Activated T-cell treated with anti-CD3 and anti-CD28 coated beads for 48 hours (primary cell): ENCODE measurements at regions not wholly inside any gene's neighbourhood (a gene's known extent, or its start where the extent isn't known, plus 50 kb on each side); places are given as distances from the start of the nearest gene placed in this dataset.

ENCODE experiments used
- DNase-seq: peaks from one replicate; pipeline ENCODE4 v3.0.0-alpha.2; 2020; ENCODE audit warnings: low read depth

DNA sequence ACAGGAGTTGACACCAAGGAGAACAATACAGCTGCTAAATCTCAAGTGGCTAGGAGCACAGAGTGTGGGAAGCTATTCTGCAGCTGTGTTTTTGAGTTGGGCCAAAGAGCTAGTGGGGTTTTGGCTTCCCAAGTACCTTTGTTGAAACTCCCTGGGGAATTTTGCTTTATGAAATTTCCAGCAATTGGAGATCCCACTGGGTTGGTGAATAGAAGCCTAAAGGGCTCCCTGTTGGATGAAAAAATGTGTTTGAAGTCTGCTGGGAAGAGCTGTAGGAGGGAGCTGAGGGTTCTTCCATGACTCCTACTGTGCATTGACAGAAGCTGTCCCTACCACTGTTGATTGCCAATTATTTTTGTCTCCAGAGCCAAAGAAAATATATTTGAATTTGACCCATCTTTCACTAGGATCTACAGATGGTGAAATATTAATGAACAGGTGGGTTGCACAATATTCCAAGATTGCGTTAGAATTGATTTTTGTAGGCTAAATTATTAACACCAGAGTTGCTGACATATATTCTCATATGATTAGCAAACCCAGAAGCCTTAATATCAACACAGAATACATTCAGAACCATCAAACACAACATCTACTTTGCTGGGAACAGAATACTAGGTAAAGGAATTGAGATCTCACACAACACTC, 95.4 kb upstream of the CYP1B1 start:
- no peak for DNase-seq

DNA sequence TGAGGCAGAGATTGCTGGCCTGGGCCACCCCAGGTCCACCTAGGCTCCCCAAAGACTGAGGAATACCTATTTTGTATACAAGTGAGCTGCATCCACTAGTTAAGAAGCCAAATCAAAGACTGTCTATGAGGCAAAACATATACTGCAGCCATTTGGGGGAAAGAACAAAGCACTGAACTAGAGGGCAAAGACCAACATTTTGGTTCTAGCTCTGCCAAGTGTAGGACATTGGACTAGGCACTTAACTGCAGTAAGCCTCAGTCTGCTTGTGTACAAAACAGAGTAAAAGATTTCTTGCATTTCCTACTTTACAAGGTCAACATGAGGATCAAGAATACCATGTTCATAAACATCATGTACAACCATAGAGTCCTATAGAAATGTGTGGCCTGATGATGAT, 94.8 kb upstream of the CYP1B1 start:
- no peak for DNase-seq

DNA sequence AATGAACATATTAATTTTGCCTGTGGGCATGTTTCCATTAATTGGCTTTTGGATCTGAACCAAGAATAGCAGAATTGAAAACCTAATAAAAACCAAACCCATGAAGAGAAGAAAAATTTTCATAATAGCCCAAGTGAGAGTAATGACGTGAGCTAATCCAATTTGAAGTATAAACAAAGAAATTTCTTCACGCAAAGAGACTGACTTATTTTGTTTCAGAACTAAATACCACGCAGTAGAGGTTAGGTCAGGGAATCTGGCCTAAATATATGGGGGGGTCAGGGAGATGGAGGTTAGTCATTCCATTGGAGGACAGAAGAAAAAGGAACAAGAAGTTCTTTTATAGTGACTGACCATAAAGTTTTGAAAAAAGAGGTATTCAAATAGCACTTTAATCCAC, 94.1 kb upstream of the CYP1B1 start:
- no peak for DNase-seq

DNA sequence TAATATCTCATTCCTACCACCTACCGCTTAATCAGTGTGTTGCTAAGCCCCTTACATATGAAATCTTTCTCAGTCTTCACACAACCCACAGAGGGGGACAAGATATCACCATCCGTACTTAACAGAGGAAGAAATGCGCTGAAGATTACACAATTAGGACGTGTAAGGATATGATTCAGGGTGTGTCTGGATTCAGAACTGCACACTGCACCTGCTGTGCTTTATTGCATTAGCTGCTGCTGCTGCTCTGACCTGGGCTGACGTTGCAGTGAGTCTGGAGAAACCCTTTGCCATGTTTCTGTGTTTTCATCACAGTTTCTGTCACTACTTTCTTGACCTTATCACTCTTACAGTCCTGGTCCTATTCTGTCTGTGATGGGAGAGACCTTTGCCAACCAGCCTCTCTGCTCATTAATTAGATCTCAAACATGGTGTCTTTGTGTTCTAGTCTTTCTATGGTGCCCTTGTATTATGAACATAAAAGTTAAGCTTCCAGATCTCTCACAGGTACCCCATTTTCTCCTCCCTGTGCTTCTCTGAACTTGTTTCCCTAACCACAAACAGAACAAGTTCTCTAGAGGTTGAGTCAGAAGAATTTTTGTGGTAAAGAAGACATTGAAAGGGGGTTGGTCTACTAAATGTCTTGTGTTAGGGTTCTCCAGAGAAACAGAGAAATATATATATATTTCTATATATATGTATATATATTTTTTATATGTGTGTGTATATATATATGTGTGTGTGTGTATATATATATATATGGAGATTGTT, 92.9 kb upstream of the CYP1B1 start:
- DNase-seq, result no peak

DNA sequence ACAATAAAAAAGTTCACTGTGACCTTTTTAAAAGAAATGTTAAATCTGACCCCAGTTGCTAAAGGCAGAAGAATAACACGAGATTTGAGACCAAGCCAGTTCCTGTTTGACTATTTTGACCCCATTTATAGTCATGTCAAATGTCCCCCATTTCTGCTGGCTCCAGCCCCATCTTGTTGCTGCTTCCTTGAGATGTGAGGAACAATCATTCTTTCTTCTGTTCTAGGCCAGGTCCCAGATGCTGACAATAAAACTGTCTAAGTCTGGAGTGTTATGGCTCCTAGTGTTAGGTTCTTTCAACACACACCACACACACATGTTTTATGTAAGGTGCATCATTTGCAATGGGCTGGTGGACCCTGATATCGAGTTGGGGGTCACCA, 92.0 kb upstream of the CYP1B1 start:
- no peak for DNase-seq

DNA sequence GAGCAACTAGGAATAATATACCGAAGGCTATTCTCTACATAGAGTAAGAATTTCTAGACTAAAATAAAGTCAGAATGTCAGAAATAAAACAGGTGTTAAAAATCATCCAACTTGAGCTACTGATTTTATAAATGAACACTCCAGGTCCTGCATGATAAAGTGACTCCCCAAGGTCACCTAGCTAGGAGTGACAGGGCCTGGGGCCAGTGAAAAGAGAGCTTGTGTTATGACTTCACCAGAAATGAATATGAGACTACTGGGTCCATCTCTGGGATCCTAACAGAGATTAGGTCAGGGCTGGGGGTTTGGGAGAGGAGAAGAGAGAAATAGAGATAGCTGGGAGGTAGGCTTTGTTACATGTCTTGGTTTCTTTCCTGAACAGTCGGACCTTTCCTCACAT, 89.7 kb upstream of the CYP1B1 start:
- no peak for DNase-seq

DNA sequence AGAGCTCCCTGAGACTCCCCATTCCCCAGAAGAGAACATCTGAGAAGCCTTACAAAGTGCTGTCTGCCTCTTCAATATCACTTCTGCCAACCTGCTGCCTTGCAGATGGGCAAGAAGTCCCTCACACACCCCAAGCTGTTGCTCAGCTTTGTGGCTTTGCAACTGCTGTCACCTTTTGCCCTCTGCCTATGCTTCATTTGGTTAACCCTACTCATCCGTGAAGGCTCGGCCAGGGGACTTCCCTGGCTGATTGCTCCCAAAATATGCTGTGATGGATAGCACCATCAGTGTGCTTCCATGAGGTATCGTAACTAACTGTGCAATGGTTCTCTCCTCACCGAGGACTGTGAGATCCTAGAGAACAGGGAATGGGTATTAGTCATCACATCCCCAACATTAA, 88.9 kb upstream of the CYP1B1 start:
- DNase-seq, result no peak

DNA sequence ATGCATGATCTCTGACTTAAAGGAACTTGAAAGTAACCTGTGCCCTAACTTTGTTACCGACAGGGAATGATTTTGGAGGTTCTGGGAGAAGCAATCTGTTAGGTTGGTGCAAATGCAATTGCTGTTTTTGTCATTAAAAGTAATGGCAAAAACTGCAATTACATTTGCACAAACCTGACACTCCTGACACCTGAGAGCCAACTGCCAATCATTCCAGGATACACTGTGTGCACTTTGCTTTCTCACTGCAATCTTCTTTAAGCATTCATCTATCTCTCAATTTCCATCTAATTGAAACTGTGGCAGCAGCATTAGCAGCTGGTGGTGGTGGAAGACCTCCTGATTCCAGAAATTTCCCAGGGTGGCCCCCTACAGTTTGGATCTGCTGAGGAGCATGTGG, 87.6 kb upstream of the CYP1B1 start:
- DNase-seq, result no peak

DNA sequence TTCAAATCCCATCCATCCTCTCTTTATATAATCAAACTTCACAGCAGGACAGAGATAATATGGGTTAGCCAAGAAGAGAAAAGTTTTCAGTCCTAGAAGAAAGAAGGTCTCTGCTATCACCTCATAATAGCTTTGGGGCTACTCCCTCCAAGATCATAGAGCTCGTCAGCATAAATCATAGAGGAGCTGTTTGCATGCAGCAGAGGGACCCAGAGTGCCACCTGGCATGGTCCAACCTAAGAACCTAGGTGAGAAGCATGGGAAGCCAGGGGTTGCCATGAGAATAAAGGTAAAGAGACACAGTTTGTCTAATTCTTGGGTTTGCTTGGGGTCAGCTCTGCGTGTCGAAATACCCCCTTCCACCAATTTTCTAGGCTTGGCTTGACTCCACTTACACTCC, 87.1 kb upstream of the CYP1B1 start:
- no peak for DNase-seq

DNA sequence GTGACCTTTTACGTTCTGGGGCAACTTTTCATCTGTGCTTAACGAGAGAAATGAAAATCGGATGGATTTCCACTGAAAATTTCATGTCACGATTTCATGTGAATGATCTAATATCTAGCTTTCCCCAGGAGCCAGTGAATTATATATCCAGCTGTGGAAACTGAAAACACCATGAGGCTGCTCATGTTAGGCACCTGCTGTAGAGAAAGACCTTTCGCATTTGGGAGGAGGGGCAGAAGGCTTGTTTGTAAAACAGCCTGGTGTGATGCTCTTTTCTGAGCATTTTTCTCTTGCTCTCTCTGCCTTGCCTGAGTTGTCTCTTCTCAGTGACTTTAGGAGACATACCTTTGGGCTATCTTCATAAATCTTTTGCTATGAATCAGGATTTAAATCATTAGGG, 84.6 kb upstream of the CYP1B1 start:
- DNase-seq, result no peak

DNA sequence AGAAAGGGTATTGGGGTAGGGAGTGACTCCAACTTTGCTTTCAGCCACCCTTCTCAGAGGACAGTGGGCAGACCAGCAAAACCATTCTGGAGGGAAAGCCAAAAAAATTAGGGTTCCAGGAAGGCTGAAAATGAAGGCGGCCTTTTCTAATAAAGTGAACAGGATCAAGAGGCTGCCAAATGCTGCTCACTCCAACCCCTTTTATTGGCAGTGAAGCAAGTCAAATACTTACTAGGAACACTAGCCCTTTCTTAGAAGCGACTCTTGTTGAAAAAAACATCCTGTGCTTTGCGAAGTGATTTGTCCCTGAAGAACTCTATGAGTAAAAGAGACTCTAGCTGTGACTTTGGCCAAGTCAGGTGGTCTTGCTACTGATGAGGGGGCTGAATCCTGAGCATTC, 83.6 kb upstream of the CYP1B1 start:
- DNase-seq, result no peak

DNA sequence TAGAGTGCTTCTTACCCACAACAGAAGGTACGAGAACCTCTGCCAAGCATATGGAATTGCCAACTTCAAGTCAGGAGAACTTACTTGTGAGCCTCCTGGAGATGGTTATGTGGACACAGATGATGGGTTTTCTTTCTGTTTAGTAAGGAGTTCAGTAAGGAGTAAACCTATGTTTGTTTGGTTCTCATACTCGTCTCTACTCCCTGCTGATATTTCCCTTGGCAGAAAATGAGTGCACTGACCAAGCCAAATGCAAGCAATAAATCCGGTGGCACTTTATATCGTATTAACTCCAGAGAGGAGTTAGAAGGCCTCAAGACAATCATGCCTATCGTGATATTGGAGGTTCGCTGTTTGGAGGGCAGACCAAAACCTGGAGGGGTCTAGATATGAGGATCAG, 83.2 kb upstream of the CYP1B1 start:
- no peak for DNase-seq

DNA sequence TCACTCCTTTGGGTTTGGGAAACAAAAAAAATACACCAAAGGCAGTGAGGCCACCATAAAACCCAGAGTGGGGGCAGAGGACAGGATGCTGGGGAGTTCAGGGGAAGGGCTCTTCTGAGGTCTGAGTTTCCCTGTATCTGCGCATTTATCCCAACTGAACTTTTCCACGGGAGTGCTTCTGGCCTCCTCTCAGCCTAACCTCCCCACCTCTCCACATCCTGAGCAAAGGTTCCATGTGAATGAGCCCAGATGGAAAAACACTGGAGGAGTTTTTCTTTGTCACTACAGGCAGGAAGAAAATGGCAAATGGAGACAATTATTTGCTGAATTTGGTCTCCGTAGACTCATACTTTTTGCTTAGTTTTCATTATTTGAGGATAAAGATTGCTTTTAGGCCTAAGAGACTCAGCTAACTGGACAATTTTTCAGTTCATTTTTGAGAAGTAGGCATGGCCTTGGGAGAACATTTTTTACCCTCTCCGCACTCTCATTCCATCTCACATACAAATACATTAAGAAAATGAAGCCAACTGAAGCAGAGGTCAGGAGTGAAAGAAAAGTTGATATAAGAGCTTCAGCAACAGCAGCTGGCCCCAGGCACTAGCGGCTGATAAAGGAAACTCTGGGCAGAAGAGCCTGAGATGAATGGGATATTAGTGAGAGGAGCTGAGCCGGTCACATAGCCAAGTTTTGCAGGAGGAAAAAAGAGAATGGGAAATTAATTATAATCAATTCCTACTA, 82.6 kb upstream of the CYP1B1 start:
- DNase-seq, result no peak

DNA sequence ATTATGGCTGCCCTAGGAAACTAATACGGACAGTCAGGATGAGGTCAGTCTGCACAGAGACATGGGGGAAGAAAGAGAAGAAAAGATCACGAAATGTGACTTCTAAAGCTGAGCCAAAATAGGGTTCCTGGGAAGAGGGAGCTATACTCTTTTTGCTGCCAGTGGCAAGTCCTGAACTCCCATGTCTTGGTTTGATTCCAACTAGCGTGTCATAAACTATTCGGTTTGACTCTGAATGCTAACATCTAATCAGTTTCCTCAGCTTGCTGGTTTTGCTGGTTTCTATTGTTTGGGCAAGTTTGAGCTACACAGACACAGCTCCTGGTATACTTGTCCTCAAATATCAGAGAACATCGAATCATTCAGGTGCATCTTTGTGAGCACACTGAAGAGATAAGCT, 80.5 kb upstream of the CYP1B1 start:
- DNase-seq, result no peak

DNA sequence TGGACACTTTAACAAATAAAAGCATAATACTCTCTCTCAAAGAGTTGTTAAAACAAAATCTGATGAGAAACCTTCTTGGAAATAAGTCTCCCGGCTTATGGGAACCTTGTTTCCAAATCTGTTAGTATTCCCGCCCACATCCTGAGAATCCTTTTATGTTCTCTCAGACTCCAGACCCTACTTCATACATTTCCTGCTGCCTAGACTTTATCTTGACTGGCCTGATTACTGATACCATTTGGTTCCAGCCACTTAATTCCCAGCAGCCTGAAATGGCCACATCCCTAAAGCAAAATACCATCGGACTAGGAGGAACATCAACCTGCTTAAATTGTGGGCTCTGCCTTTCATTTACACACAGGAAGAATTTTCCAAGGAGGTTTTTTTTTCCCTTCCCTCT, 79.1 kb upstream of the CYP1B1 start:
- no peak for DNase-seq

DNA sequence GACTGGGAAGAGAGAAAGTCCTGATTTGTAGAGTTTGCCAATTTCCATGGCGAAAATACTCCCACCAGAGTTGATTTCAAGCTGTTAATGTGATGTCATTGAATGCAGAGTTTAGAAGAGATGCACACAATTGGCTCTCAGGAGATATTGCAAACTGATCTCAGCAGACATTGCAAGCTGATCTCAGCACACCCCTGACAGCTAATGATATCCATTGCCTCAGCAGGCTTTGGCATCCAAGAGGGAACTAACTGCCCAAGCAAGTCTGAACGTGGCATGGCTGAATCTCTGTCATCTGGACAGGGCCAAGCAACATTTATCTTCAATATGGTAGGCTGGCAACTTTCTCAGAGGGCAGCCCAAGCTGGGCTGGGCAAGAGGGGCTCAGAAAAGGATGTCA, 78.4 kb upstream of the CYP1B1 start:
- DNase-seq, result no peak

DNA sequence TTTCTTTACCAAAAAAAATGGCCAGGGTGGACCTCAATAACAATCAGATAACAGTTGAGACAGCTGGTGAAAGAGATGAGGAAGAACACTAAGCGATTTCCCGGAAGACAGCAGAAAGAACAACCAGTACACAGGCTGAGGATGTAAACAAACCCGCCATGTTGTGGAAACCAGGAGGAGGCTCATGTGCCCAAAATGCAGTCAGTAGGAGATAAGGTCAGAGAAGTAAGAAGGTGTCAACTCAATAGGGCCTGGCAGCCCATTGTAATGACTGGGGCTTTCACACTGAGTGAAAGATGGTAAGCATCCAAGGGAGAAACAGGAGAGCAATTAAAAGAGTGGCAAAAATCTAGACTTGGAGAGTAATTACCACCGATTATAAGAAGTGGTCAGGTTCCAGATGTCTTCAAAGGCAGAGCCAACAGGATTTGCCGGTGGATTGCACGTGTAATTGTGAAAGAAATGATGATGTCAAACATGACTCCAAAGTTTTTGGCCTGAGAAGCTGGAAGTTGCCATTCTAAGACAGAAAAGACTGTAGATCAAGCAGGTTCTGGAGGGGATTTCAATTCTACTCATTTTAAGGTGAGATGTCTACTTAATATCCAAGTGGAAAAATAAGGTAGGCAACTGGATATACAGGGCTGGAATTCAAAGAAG, 77.7 kb upstream of the CYP1B1 start:
- DNase-seq, result no peak

DNA sequence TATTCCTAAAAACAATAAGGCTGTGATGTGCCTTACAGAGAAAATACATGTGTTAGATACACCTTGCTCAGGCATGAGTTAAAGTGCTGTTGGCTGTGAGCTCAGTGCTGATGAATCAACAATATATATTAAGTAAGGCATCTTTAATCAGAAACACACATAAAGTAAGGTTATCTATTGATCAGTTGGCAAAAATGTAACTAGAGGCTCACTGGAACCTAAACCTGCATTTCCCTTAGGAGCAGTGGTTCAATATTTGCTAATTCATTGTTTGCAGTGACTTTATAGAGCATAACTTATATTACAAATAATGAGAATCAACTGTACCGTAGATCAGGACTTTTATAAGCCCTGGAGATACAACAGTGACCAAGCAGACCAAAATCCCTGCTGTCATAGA, 77.0 kb upstream of the CYP1B1 start:
- no peak for DNase-seq

DNA sequence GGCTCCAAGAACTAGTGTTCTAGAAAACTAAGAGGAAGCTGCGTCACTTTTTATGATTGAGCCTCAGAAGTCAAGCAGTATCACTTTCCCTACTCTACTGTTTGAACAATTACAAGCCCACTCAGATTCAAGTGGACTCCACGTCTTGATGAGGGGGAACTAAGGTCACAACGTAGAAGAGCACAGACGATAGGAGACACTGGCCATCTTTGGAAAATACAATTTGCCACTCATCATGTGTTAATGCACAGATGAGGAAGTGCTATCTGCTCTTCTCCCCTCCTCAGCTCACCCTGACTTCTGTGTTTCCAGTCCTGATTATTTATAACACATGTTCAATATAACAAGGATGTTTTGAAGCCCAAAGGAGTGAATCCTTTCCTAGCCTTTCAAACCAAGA, 76.1 kb upstream of the CYP1B1 start:
- no peak for DNase-seq

DNA sequence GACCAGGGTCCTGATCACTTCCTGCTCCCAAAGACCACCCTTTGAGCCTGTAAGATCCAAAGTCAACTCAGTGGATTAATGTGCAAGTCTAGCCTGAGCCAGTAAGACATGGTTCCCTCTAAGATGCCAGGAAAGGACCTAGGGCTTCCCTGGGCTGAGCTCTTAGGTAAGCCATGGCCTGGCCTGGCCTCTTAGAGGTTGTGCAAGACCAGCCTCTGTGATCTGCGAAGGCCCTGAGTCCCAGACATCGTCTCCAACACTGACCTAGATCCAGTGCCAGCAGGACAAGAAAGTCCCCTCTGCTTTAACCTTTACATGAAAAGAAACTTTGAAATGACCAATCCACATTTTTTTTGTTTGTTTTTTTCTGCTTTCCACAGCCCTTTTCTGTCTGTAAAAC, 73.6 kb upstream of the CYP1B1 start:
- DNase-seq, result no peak

DNA sequence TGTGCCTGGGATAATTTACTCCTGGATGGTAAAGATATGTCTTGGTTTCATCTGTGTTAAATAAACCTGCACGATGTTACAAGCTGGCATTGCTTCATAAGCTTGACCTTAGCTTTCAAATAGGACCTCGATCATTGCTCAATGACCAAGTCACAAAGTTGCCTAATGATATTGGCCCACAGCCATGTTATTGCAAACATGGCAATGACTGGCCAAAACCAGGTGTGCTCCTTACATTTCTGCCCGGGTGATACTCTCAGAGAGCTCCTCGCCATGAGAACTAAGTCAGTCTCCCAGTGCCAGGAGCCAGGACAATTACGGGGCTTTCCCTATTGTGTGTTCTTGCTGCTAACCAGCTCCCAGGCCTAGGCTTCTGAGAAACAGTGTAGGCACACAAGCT, 72.5 kb upstream of the CYP1B1 start:
- DNase-seq, result no peak

DNA sequence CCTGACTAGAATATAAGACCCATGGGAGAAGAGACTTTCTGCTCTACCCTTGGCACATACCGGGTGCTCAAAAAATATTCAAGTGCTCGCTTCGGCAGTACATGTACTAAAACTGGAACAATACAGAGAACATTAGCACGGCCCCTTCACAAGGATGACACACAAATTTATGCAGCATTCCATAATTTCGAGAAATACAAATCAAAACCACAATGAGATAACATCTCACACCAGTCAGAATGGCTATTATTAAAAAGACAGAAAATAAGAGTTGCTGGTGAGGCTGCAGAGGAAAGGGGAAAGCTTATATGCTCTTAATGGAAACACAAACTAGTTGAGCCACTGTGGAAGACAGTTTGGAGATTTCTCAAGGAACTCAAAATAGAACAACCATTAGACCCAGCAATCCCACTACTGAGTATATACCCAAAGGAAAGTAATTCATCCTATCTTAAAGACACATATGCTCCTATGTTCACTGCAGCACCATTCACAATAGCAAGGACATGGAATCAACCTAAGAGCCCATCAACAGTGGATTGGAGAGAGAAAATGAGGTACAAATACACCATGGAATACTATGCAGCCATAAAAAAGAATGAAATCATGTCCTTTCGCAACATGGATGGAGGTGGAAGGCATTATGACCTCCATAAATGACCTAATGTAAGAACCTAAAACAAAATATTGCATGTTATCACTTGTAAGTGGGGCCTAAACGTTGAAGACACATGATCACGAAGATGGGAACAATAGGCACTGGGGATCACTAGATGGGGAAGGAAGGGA, 71.6 kb upstream of the CYP1B1 start:
- DNase-seq, result no peak
